DND-41 (cell line): ENCODE measurements at regions not wholly inside any gene's neighbourhood (a gene's known extent, or its start where the extent isn't known, plus 50 kb on each side); places are given as distances from the start of the nearest gene placed in this dataset.

Experiments used
- CTCF ChIP-seq: IDR thresholded peaks from 2 replicates; pipeline ENCODE4 v1.5.1; 2012; ENCODE audit warnings: borderline replicate concordance, low read length, moderate library complexity, mild to moderate bottlenecking; ENCODE audit not compliant: poor library complexity, severe bottlenecking; ENCODE audit errors: extremely low read depth
- EZH2 ChIP-seq: IDR thresholded peaks from 3 replicates; pipeline ENCODE4 v1.6.1; 2012; ENCODE audit warnings: borderline replicate concordance, low read depth, mild to moderate bottlenecking, moderate library complexity, low read length, inconsistent platforms; ENCODE audit not compliant: severe bottlenecking

DNA sequence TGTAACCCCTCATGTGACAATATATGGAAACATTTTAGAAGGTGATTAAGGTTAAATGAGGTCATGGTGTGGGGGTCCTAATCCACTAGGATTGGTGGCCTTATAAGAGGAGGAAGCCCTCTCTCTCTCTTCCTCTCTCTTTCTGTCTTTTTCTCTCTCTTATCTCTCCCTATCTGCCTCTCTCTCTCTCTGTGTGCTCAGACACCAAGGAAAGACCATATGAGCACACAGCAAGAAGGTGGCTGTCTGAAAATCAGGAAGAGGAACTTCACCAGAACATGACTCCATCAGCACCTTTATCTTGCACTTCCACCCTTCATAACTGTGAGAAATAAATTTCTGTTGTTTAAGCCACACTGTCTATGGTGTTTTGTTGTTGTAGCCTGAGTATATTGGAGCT lies 1472.2 kb downstream of the PCDH7 start:
- no peak for TF ChIP-seq CTCF
- TF ChIP-seq EZH2: no peak
